ENCODE measurements at regions not wholly inside any gene's neighbourhood (a gene's known extent, or its start where the extent isn't known, plus 50 kb on each side); places are given as distances from the start of the nearest gene placed in this dataset.

DNA sequence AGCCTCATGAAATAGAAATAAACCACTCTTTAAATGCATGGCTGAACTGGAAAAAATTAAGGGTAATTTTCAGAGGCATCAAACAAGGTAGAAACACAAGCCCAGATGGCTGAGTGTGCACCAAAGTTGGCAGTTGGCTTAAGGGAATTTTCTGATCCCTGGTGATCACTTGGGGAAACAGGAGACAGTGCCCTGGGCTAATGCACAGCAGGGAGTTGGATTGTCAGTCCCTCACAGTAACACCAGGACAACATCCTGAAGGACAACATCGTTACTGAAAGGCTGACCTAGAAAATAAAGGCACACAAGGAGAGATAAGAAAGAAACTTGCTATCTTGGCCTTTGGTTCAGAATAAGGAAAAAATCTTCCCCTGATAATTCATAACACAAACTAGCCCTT lies 417.0 kb downstream of the SLC4A3 start (continued):
- TF ChIP-seq, protein P1, sequence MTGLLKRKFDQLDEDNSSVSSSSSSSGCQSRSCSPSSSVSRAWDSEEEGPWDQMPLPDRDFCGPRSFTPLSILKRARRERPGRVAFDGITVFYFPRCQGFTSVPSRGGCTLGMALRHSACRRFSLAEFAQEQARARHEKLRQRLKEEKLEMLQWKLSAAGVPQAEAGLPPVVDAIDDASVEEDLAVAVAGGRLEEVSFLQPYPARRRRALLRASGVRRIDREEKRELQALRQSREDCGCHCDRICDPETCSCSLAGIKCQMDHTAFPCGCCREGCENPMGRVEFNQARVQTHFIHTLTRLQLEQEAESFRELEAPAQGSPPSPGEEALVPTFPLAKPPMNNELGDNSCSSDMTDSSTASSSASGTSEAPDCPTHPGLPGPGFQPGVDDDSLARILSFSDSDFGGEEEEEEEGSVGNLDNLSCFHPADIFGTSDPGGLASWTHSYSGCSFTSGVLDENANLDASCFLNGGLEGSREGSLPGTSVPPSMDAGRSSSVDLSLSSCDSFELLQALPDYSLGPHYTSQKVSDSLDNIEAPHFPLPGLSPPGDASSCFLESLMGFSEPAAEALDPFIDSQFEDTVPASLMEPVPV (CRISPR knock-in tag; IDR thresholded peaks at IDR 0.05), result no peak
- no peak for TF ChIP-seq TSC22D2 (CRISPR knock-in tag; IDR thresholded peaks at IDR 0.05; ENCODE audit: borderline replicate concordance)
- no peak for TF ChIP-seq ZNF672 (CRISPR knock-in tag; IDR thresholded peaks at IDR 0.05)
- TF ChIP-seq ARID2 (CRISPR knock-in tag; IDR thresholded peaks at IDR 0.05; ENCODE audit: borderline replicate concordance), result no peak
- no peak for TF ChIP-seq SAP130 (CRISPR knock-in tag; IDR thresholded peaks at IDR 0.05; ENCODE audit: low read depth)
- TF ChIP-seq, protein P2, sequence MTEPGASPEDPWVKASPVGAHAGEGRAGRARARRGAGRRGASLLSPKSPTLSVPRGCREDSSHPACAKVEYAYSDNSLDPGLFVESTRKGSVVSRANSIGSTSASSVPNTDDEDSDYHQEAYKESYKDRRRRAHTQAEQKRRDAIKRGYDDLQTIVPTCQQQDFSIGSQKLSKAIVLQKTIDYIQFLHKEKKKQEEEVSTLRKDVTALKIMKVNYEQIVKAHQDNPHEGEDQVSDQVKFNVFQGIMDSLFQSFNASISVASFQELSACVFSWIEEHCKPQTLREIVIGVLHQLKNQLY (CRISPR knock-in tag; IDR thresholded peaks at IDR 0.05), result no peak
- no peak for TF ChIP-seq EED (CRISPR knock-in tag; IDR thresholded peaks at IDR 0.05)
- TF ChIP-seq, protein P3, sequence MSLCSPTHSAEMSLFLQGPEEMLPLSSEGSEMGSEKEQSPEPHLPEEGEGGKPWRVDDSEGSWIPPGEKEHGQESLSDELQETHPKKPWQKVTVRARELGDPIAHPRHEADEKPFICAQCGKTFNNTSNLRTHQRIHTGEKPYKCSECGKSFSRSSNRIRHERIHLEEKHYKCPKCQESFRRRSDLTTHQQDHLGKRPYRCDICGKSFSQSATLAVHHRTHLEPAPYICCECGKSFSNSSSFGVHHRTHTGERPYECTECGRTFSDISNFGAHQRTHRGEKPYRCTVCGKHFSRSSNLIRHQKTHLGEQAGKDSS (CRISPR knock-in tag; IDR thresholded peaks at IDR 0.05; ENCODE audit: borderline replicate concordance, low read depth), result no peak
- TF ChIP-seq GTF2F1 (IDR thresholded peaks at IDR 0.05; ENCODE audit: low read length), result no peak
- TF ChIP-seq, protein P4, sequence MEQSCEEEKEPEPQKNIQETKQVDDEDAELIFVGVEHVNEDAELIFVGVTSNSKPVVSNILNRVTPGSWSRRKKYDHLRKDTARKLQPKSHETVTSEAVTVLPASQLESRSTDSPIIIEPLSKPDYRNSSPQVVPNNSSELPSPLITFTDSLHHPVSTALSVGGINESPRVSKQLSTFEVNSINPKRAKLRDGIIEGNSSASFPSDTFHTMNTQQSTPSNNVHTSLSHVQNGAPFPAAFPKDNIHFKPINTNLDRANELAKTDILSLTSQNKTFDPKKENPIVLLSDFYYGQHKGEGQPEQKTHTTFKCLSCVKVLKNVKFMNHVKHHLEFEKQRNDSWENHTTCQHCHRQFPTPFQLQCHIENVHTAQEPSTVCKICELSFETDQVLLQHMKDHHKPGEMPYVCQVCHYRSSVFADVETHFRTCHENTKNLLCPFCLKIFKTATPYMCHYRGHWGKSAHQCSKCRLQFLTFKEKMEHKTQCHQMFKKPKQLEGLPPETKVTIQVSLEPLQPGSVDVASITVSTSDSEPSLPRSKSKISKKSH (CRISPR knock-in tag; IDR thresholded peaks at IDR 0.05; ENCODE audit: borderline replicate concordance), result no peak
- no peak for TF ChIP-seq ZNF781 (CRISPR knock-in tag; IDR thresholded peaks at IDR 0.05; ENCODE audit: borderline replicate concordance, not compliant biosample characterization)
- TF ChIP-seq ZFP36L2 (CRISPR knock-in tag; IDR thresholded peaks at IDR 0.05), result no peak
